IMR-90 (cell line): ENCODE measurements at regions not wholly inside any gene's neighbourhood (a gene's known extent, or its start where the extent isn't known, plus 50 kb on each side); places are given as distances from the start of the nearest gene placed in this dataset.

Source experiments
- ATAC-seq: fragments of 200-7000 bp; cut with Tn5 transposase; 2 replicates; pipeline ENCODE4 v1.9.1; 2020; ENCODE audit warnings: low read depth, mild to moderate bottlenecking, moderate library complexity
- BruUV-seq: library from RNA; stranded (reverse); fragments of 400-500 nt; replicated peaks from 2 replicates; lab custom pipeline; 2021; lab: Mats Ljungman, UMichigan
- CTCF ChIA-PET: fragments of 300-600 bp; formaldehyde crosslinking; extraction: SDS; loops from one replicate; lab custom pipeline; 2021; ENCODE audit warnings: antibody characterized with exemption; lab: Yijun Ruan, JAX
- POLR2A ChIA-PET: fragments of 300-600 bp; sonication (Branson Sonifier 250); formaldehyde crosslinking; loops from one replicate; lab custom pipeline; 2022; ENCODE audit warnings: antibody characterized with exemption; ENCODE audit not compliant: unreplicated experiment; lab: Charles Lee
- DNase-seq: peaks from one replicate; pipeline ENCODE4 v3.0.0; 2013
- H2AFZ ChIP-seq: replicated peaks from 2 replicates; pipeline ENCODE3; 2013; ENCODE audit warnings: low read length, mild to moderate bottlenecking; ENCODE audit not compliant: poor library complexity
- H2AK5ac ChIP-seq: 2 replicates; pipeline ENCODE4 v1.6.1; 2013; ENCODE audit warnings: low read depth, low read length, inconsistent platforms
- H2AK9ac ChIP-seq: replicated peaks from 2 replicates; pipeline ENCODE3; 2013; ENCODE audit warnings: mild to moderate bottlenecking, low read depth, low read length, moderate library complexity; ENCODE audit not compliant: poor library complexity
- H2BK120ac ChIP-seq: 2 replicates; pipeline ENCODE4 v1.6.1; 2013; ENCODE audit warnings: low read depth, low read length, inconsistent platforms
- H2BK15ac ChIP-seq: 3 replicates; pipeline ENCODE4 v1.6.1; 2013; ENCODE audit warnings: low read depth, low read length, inconsistent platforms
- H2BK20ac ChIP-seq: 2 replicates; pipeline ENCODE4 v1.6.1; 2013; ENCODE audit warnings: low read depth, mild to moderate bottlenecking, inconsistent platforms, low read length, moderate library complexity
- H2BK5ac ChIP-seq: 2 replicates; pipeline ENCODE4 v1.6.1; 2013; ENCODE audit warnings: mild to moderate bottlenecking, low read depth, low read length, inconsistent platforms; ENCODE audit not compliant: poor library complexity, severe bottlenecking
- H3K14ac ChIP-seq: replicated peaks from 2 replicates; pipeline ENCODE4 v1.6.1; 2013; ENCODE audit warnings: low read depth, low read length, inconsistent platforms
- H3K18ac ChIP-seq: 2 replicates; pipeline ENCODE4 v1.6.1; 2013; ENCODE audit warnings: low read depth, low read length, control low read depth
- H3K23ac ChIP-seq: 2 replicates; pipeline ENCODE4 v1.6.1; 2013; ENCODE audit warnings: low read depth, low read length, inconsistent platforms
- H3K27ac ChIP-seq: 2 replicates; pipeline ENCODE4 v1.5.1; 2013; ENCODE audit warnings: mild to moderate bottlenecking, control low read depth, low read length; ENCODE audit not compliant: insufficient read depth
- H3K27me3 ChIP-seq: 2 replicates; pipeline ENCODE4 v1.6.1; 2013; ENCODE audit warnings: low read length; ENCODE audit not compliant: control insufficient read depth, insufficient read depth
- H3K36me3 ChIP-seq: 2 replicates; pipeline ENCODE4 v1.6.1; 2013; ENCODE audit warnings: low read length, mixed read lengths; ENCODE audit not compliant: control insufficient read depth, insufficient read depth
- H3K4ac ChIP-seq: 2 replicates; pipeline ENCODE4 v1.6.1; 2013; ENCODE audit warnings: low read depth, low read length, inconsistent platforms
- H3K4me1 ChIP-seq: 2 replicates; pipeline ENCODE4 v1.6.1; 2013; ENCODE audit warnings: low read length, mixed read lengths; ENCODE audit not compliant: control insufficient read depth, insufficient read depth
- H3K4me2 ChIP-seq: 2 replicates; pipeline ENCODE4 v1.6.1; 2013; ENCODE audit warnings: low read depth, mild to moderate bottlenecking, control low read depth, low read length, moderate library complexity
- H3K4me3 ChIP-seq: 2 replicates; pipeline ENCODE4 v1.5.1; 2013; ENCODE audit warnings: low read depth, mild to moderate bottlenecking, control low read depth, low read length, moderate library complexity; ENCODE audit not compliant: insufficient read depth
- H3K56ac ChIP-seq: 2 replicates; pipeline ENCODE4 v1.6.1; 2013; ENCODE audit warnings: low read length, inconsistent platforms; ENCODE audit not compliant: insufficient read depth; ENCODE audit errors: extremely low read depth
- H3K79me1 ChIP-seq, 2 experiments: 2 replicates each; pipeline ENCODE4 v1.6.1; 2013; ENCODE audit warnings: low read length in 2 of 2, inconsistent platforms in 1 of 2, low read depth in 1 of 2
- H3K9ac ChIP-seq: 2 replicates; pipeline ENCODE4 v1.6.1; 2013; ENCODE audit warnings: low read depth, low read length, control low read depth
- H3K9me1 ChIP-seq: 2 replicates; pipeline ENCODE4 v1.6.1; 2013; ENCODE audit warnings: low read length, inconsistent platforms; ENCODE audit not compliant: insufficient read depth
- H3K9me3 ChIP-seq: 2 replicates; pipeline ENCODE4 v1.6.1; 2013; ENCODE audit warnings: low read length; ENCODE audit not compliant: control insufficient read depth, insufficient read depth
- H4K20me1 ChIP-seq: 2 replicates; pipeline ENCODE4 v1.6.1; 2013; ENCODE audit warnings: low read length, inconsistent platforms; ENCODE audit not compliant: insufficient read depth
- H4K5ac ChIP-seq: 2 replicates; pipeline ENCODE4 v1.6.1; 2013; ENCODE audit warnings: mild to moderate bottlenecking, low read depth, low read length, control low read depth
- H4K8ac ChIP-seq, 2 experiments: 2 replicates each; pipeline ENCODE4 v1.6.1; 2013; ENCODE audit warnings: low read depth in 2 of 2, low read length in 2 of 2, control low read depth in 1 of 2, inconsistent platforms in 1 of 2
- H4K91ac ChIP-seq: 2 replicates; pipeline ENCODE4 v1.6.1; 2013; ENCODE audit warnings: low read depth, low read length, inconsistent platforms; ENCODE audit not compliant: insufficient read depth
- CEBPB ChIP-seq: IDR thresholded peaks from 2 replicates; pipeline ENCODE4 v1.6.1; 2012; ENCODE audit warnings: low read depth, low read length, improper control_type of control experiment
- CTCF ChIP-seq: conservative IDR thresholded peaks from 2 replicates; pipeline ENCODE4 v1.5.1; 2012; ENCODE audit warnings: mild to moderate bottlenecking, low read depth, low read length, improper control_type of control experiment
- ELK1 ChIP-seq: fragments of 150-350 bp; IDR thresholded peaks from 2 replicates; pipeline ENCODE4 v1.6.1; 2016; ENCODE audit warnings: low read depth, mild to moderate bottlenecking, low read length, moderate library complexity, borderline replicate concordance
- FOS ChIP-seq: fragments of 150-350 bp; IDR thresholded peaks from 2 replicates; pipeline ENCODE4 v1.6.1; 2016; ENCODE audit warnings: low read depth, low read length
- MXI1 ChIP-seq: IDR thresholded peaks from 2 replicates; pipeline ENCODE4 v1.6.1; 2012; ENCODE audit warnings: low read depth, mild to moderate bottlenecking, low read length, moderate library complexity, borderline replicate concordance
- RAD21 ChIP-seq: IDR thresholded peaks from 2 replicates; pipeline ENCODE4 v1.6.1; 2012; ENCODE audit warnings: low read length, improper control_type of control experiment
- RFX5 ChIP-seq: IDR thresholded peaks from 2 replicates; pipeline ENCODE4 v1.8.0; 2012; ENCODE audit warnings: low read depth, mild to moderate bottlenecking, low read length, moderate library complexity
- USF2 ChIP-seq: fragments of 150-350 bp; IDR thresholded peaks from 2 replicates; pipeline ENCODE4 v1.6.1; 2017; ENCODE audit warnings: mild to moderate bottlenecking, antibody characterized with exemption, low read length, low read depth
- WGBS, 2 experiments: methylation state at CpG; one replicate each; pipeline versions ENCODE4 v1.1.5 to v1.1.7; 2013; ENCODE audit warnings: missing lambda C conversion rate in 2 of 2; ENCODE audit not compliant: insufficient read length in 1 of 2; ENCODE audit errors: extremely low coverage in 2 of 2; 5-methylcytosine and 5-hydroxymethylcytosine counted together
- dilution Hi-C: fragments of 300-500 bp; cut with HindIII; formaldehyde crosslinking; loops from one replicate; pipeline ENCODE4 v1.14.3; 2018; ENCODE audit warnings: low sequenced_read_pairs; ENCODE audit not compliant: unreplicated experiment
- in situ Hi-C: fragments of 300-500 bp; cut with MboI; formaldehyde crosslinking; loops from 3 replicates; pipeline ENCODE4 v1.14.3; 2019; ENCODE audit warnings: low sequenced_read_pairs, inconsistent platforms, mixed read lengths
- intact Hi-C: fragments of 100-400 bp; cut with micrococcal nuclease; formaldehyde crosslinking; loops from 2 replicates; pipeline ENCODE4 v1.10.0; 2022

- H3K9me3 ChIP-seq = no peaks in the 10 kb centered on the region
- H3K36me3 ChIP-seq = no peaks in the 10 kb centered on the region
- in situ Hi-C loops (no loop called here), dilution Hi-C loops (no loop called here), intact Hi-C loops (no loop called here)
- no peak overlapping the region for H2AK9ac ChIP-seq
- no peak overlapping the region for H2AFZ ChIP-seq
- no peak overlapping the region for H3K18ac ChIP-seq
- no peak overlapping the region for H2AK5ac ChIP-seq
- H4K8ac ChIP-seq = no peak overlapping the region
- H3K23ac ChIP-seq = no peak overlapping the region
- no peak overlapping the region for H3K27ac ChIP-seq
- no peaks in the 10 kb centered on the region for H3K79me1 ChIP-seq
- H3K27me3 ChIP-seq = no peaks in the 10 kb centered on the region; the same call in 1 of the 2 replicates
- no peak for ATAC-seq
- H4K91ac ChIP-seq = no peak overlapping the region
- no peak overlapping the region for H3K14ac ChIP-seq
- no peak overlapping the region for H2BK5ac ChIP-seq
- WGBS, 2 experiments = 90% methylated on average over 2 of the region's 4 CpGs; no CpG with 5 or more reads in 1 of the 2 experiments
- no peak overlapping the region for H4K5ac ChIP-seq
- H2BK20ac ChIP-seq = no peak overlapping the region
- H3K9me1 ChIP-seq = no peaks in the 10 kb centered on the region
- no peak for DNase-seq
- H3K56ac ChIP-seq = no peak overlapping the region
- H2BK120ac ChIP-seq = no peak overlapping the region
- H3K4me3 ChIP-seq = no peak overlapping the region
- no peaks in the 10 kb centered on the region for H3K4me1 ChIP-seq
- BruUV-seq = no TSS peak
- no peak overlapping the region for H3K4me2 ChIP-seq
- TF ChIP-seq MXI1 (no peak), ELK1 (no peak), RFX5 (no peak), RAD21 (no peak), FOS (no peak), USF2 (no peak), CEBPB (no peak), CTCF (no peak)
- CTCF ChIA-PET = no interaction called here
- no peak overlapping the region for H2BK15ac ChIP-seq
- POLR2A ChIA-PET = no interaction called here
- no peak overlapping the region for H3K9ac ChIP-seq
- no peak overlapping the region for H3K4ac ChIP-seq
- no peaks in the 10 kb centered on the region for H4K20me1 ChIP-seq
Observed at GRCh38 chr11:110867951-110868350, 155.7 kb upstream of the ARHGAP20 start.
